ENCODE measurements at regions not wholly inside any gene's neighbourhood (a gene's known extent, or its start where the extent isn't known, plus 50 kb on each side); places are given as distances from the start of the nearest gene placed in this dataset.

DNA sequence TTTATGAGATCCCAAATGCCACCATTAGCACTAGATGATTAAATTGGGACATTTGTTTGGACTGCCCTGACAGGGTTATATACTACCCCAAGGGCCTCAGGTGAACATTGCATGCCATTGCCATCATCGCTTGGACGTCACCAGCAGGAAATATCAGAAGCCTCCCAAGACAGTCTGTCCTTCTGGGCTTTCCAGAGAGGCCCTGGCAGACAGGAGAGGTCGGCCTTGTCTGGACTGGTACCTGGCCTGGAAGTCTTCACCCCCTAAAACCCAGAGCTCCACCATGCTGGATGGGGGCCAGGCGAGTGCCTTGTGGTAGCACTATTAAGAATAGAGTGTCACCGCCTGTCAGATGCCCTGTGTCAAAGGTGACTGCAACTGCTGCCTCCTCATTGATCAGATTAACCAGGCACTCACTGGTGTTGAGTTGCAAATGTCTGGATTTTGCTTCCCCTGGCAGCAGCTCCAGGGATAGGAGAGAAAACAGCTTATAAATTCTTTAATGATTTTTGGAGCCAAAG lies 324.1 kb upstream of the RASGRP1 start:
- no peak for TF ChIP-seq CAMTA2 (CRISPR knock-in tag; IDR thresholded peaks at IDR 0.05; ENCODE audit: borderline replicate concordance)
- TF ChIP-seq POLR2A (IDR thresholded peaks at IDR 0.05; ENCODE audit: insufficient read depth in 1 of 2, low read depth in 2 of 2, low read length in 2 of 2): no peak
- TF ChIP-seq, protein P1, sequence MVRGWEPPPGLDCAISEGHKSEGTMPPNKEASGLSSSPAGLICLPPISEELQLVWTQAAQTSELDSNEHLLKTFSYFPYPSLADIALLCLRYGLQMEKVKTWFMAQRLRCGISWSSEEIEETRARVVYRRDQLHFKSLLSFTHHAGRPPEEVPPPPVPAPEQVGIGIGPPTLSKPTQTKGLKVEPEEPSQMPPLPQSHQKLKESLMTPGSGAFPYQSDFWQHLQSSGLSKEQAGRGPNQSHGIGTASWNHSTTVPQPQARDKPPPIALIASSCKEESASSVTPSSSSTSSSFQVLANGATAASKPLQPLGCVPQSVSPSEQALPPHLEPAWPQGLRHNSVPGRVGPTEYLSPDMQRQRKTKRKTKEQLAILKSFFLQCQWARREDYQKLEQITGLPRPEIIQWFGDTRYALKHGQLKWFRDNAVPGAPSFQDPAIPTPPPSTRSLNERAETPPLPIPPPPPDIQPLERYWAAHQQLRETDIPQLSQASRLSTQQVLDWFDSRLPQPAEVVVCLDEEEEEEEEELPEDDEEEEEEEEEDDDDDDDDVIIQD (CRISPR knock-in tag; IDR thresholded peaks at IDR 0.05; ENCODE audit: low read depth): no peak
- no peak for TF ChIP-seq ZNF605 (CRISPR knock-in tag; IDR thresholded peaks at IDR 0.05)
- TF ChIP-seq EZH2 (conservative IDR thresholded peaks at IDR 0.05; ENCODE audit: low read depth, low read length): no peak
- TF ChIP-seq ZNF121 (CRISPR knock-in tag; IDR thresholded peaks at IDR 0.05): no peak
- no peak for TF ChIP-seq PHF8 (CRISPR knock-in tag; IDR thresholded peaks at IDR 0.05)
- no peak for TF ChIP-seq SCMH1 (CRISPR knock-in tag; IDR thresholded peaks at IDR 0.05; ENCODE audit: borderline replicate concordance)
- no peak for TF ChIP-seq ZNF263 (CRISPR knock-in tag; IDR thresholded peaks at IDR 0.05)
- TF ChIP-seq, protein P2, sequence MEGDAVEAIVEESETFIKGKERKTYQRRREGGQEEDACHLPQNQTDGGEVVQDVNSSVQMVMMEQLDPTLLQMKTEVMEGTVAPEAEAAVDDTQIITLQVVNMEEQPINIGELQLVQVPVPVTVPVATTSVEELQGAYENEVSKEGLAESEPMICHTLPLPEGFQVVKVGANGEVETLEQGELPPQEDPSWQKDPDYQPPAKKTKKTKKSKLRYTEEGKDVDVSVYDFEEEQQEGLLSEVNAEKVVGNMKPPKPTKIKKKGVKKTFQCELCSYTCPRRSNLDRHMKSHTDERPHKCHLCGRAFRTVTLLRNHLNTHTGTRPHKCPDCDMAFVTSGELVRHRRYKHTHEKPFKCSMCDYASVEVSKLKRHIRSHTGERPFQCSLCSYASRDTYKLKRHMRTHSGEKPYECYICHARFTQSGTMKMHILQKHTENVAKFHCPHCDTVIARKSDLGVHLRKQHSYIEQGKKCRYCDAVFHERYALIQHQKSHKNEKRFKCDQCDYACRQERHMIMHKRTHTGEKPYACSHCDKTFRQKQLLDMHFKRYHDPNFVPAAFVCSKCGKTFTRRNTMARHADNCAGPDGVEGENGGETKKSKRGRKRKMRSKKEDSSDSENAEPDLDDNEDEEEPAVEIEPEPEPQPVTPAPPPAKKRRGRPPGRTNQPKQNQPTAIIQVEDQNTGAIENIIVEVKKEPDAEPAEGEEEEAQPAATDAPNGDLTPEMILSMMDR (CRISPR knock-in tag; IDR thresholded peaks at IDR 0.05): no peak
- TF ChIP-seq U2AF2 (IDR thresholded peaks at IDR 0.05; ENCODE audit: low read depth, low read length): no peak
- TF ChIP-seq RAD51 (IDR thresholded peaks at IDR 0.05; ENCODE audit: borderline replicate concordance): no peak
- no peak for TF ChIP-seq KDM5B (CRISPR knock-in tag; IDR thresholded peaks at IDR 0.05; ENCODE audit: borderline replicate concordance)
